IMR-90 (cell line): ENCODE measurements at regions not wholly inside any gene's neighbourhood (a gene's known extent, or its start where the extent isn't known, plus 50 kb on each side); places are given as distances from the start of the nearest gene placed in this dataset.

Experiments used
- RFX5 ChIP-seq: IDR thresholded peaks from 2 replicates; pipeline ENCODE4 v1.8.0; 2012; ENCODE audit warnings: low read depth, mild to moderate bottlenecking, low read length, moderate library complexity
- TF ChIP-seq, protein P1 (sequence below): conservative IDR thresholded peaks from 2 replicates; pipeline ENCODE4 v1.5.1; 2012; ENCODE audit warnings: mild to moderate bottlenecking, low read depth, low read length, improper control_type of control experiment

DNA sequence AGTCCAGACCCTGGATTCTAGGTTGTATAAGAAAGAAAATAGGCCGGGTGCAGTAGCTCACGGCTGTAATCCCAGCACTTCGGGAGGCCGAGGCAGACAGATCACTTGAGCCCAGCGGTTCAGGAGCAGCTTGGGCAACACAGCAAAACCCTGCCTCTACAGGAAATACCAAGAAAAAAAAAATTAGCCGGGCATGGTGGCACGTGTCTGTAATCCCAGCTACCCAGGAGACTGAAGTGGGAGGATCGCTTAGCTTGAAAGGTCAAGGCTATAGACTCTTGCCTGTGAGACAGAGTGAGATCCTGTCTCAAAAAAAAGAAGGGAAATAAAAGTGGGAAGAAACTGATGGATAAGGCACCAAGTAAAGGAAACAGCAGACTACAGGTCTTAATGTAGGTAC, 287.9 kb upstream of the KLF14 start:
- no peak for TF ChIP-seq RFX5
- TF ChIP-seq, protein P1, sequence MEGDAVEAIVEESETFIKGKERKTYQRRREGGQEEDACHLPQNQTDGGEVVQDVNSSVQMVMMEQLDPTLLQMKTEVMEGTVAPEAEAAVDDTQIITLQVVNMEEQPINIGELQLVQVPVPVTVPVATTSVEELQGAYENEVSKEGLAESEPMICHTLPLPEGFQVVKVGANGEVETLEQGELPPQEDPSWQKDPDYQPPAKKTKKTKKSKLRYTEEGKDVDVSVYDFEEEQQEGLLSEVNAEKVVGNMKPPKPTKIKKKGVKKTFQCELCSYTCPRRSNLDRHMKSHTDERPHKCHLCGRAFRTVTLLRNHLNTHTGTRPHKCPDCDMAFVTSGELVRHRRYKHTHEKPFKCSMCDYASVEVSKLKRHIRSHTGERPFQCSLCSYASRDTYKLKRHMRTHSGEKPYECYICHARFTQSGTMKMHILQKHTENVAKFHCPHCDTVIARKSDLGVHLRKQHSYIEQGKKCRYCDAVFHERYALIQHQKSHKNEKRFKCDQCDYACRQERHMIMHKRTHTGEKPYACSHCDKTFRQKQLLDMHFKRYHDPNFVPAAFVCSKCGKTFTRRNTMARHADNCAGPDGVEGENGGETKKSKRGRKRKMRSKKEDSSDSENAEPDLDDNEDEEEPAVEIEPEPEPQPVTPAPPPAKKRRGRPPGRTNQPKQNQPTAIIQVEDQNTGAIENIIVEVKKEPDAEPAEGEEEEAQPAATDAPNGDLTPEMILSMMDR: no peak
